IMR-90 (cell line): ENCODE measurements at regions not wholly inside any gene's neighbourhood (a gene's known extent, or its start where the extent isn't known, plus 50 kb on each side); places are given as distances from the start of the nearest gene placed in this dataset.
A peak's percentile ranks its signal among the peaks of the same experiment; 100 is the strongest.

Experiments used
- ATAC-seq: fragments of 200-7000 bp; cut with Tn5 transposase; 2 replicates; pipeline ENCODE4 v1.9.1; 2020; ENCODE audit warnings: low read depth, mild to moderate bottlenecking, moderate library complexity
- BruUV-seq: library from RNA; stranded (reverse); fragments of 400-500 nt; replicated peaks from 2 replicates; lab custom pipeline; 2021; lab: Mats Ljungman, UMichigan
- CTCF ChIA-PET: fragments of 300-600 bp; formaldehyde crosslinking; extraction: SDS; loops from one replicate; lab custom pipeline; 2021; ENCODE audit warnings: antibody characterized with exemption; lab: Yijun Ruan, JAX
- POLR2A ChIA-PET: fragments of 300-600 bp; sonication (Branson Sonifier 250); formaldehyde crosslinking; loops from one replicate; lab custom pipeline; 2022; ENCODE audit warnings: antibody characterized with exemption; ENCODE audit not compliant: unreplicated experiment; lab: Charles Lee
- DNase-seq: peaks from one replicate; pipeline ENCODE4 v3.0.0; 2013
- H2AFZ ChIP-seq: replicated peaks from 2 replicates; pipeline ENCODE3; 2013; ENCODE audit warnings: low read length, mild to moderate bottlenecking; ENCODE audit not compliant: poor library complexity
- H2AK5ac ChIP-seq: 2 replicates; pipeline ENCODE4 v1.6.1; 2013; ENCODE audit warnings: low read depth, low read length, inconsistent platforms
- H2AK9ac ChIP-seq: replicated peaks from 2 replicates; pipeline ENCODE3; 2013; ENCODE audit warnings: mild to moderate bottlenecking, low read depth, low read length, moderate library complexity; ENCODE audit not compliant: poor library complexity
- H2BK120ac ChIP-seq: 2 replicates; pipeline ENCODE4 v1.6.1; 2013; ENCODE audit warnings: low read depth, low read length, inconsistent platforms
- H2BK15ac ChIP-seq: 3 replicates; pipeline ENCODE4 v1.6.1; 2013; ENCODE audit warnings: low read depth, low read length, inconsistent platforms
- H2BK20ac ChIP-seq: 2 replicates; pipeline ENCODE4 v1.6.1; 2013; ENCODE audit warnings: low read depth, mild to moderate bottlenecking, inconsistent platforms, low read length, moderate library complexity
- H2BK5ac ChIP-seq: 2 replicates; pipeline ENCODE4 v1.6.1; 2013; ENCODE audit warnings: mild to moderate bottlenecking, low read depth, low read length, inconsistent platforms; ENCODE audit not compliant: poor library complexity, severe bottlenecking
- H3K14ac ChIP-seq: replicated peaks from 2 replicates; pipeline ENCODE4 v1.6.1; 2013; ENCODE audit warnings: low read depth, low read length, inconsistent platforms
- H3K18ac ChIP-seq: 2 replicates; pipeline ENCODE4 v1.6.1; 2013; ENCODE audit warnings: low read depth, low read length, control low read depth
- H3K23ac ChIP-seq: 2 replicates; pipeline ENCODE4 v1.6.1; 2013; ENCODE audit warnings: low read depth, low read length, inconsistent platforms
- H3K27ac ChIP-seq: 2 replicates; pipeline ENCODE4 v1.5.1; 2013; ENCODE audit warnings: mild to moderate bottlenecking, control low read depth, low read length; ENCODE audit not compliant: insufficient read depth
- H3K27me3 ChIP-seq: 2 replicates; pipeline ENCODE4 v1.6.1; 2013; ENCODE audit warnings: low read length; ENCODE audit not compliant: control insufficient read depth, insufficient read depth
- H3K36me3 ChIP-seq: 2 replicates; pipeline ENCODE4 v1.6.1; 2013; ENCODE audit warnings: low read length, mixed read lengths; ENCODE audit not compliant: control insufficient read depth, insufficient read depth
- H3K4ac ChIP-seq: 2 replicates; pipeline ENCODE4 v1.6.1; 2013; ENCODE audit warnings: low read depth, low read length, inconsistent platforms
- H3K4me1 ChIP-seq: 2 replicates; pipeline ENCODE4 v1.6.1; 2013; ENCODE audit warnings: low read length, mixed read lengths; ENCODE audit not compliant: control insufficient read depth, insufficient read depth
- H3K4me2 ChIP-seq: 2 replicates; pipeline ENCODE4 v1.6.1; 2013; ENCODE audit warnings: low read depth, mild to moderate bottlenecking, control low read depth, low read length, moderate library complexity
- H3K4me3 ChIP-seq: 2 replicates; pipeline ENCODE4 v1.5.1; 2013; ENCODE audit warnings: low read depth, mild to moderate bottlenecking, control low read depth, low read length, moderate library complexity; ENCODE audit not compliant: insufficient read depth
- H3K56ac ChIP-seq: 2 replicates; pipeline ENCODE4 v1.6.1; 2013; ENCODE audit warnings: low read length, inconsistent platforms; ENCODE audit not compliant: insufficient read depth; ENCODE audit errors: extremely low read depth
- H3K79me1 ChIP-seq, 2 experiments: 2 replicates each; pipeline ENCODE4 v1.6.1; 2013; ENCODE audit warnings: low read length in 2 of 2, inconsistent platforms in 1 of 2, low read depth in 1 of 2
- H3K9ac ChIP-seq: 2 replicates; pipeline ENCODE4 v1.6.1; 2013; ENCODE audit warnings: low read depth, low read length, control low read depth
- H3K9me1 ChIP-seq: 2 replicates; pipeline ENCODE4 v1.6.1; 2013; ENCODE audit warnings: low read length, inconsistent platforms; ENCODE audit not compliant: insufficient read depth
- H3K9me3 ChIP-seq: 2 replicates; pipeline ENCODE4 v1.6.1; 2013; ENCODE audit warnings: low read length; ENCODE audit not compliant: control insufficient read depth, insufficient read depth
- H4K20me1 ChIP-seq: 2 replicates; pipeline ENCODE4 v1.6.1; 2013; ENCODE audit warnings: low read length, inconsistent platforms; ENCODE audit not compliant: insufficient read depth
- H4K5ac ChIP-seq: 2 replicates; pipeline ENCODE4 v1.6.1; 2013; ENCODE audit warnings: mild to moderate bottlenecking, low read depth, low read length, control low read depth
- H4K8ac ChIP-seq, 2 experiments: 2 replicates each; pipeline ENCODE4 v1.6.1; 2013; ENCODE audit warnings: low read depth in 2 of 2, low read length in 2 of 2, control low read depth in 1 of 2, inconsistent platforms in 1 of 2
- H4K91ac ChIP-seq: 2 replicates; pipeline ENCODE4 v1.6.1; 2013; ENCODE audit warnings: low read depth, low read length, inconsistent platforms; ENCODE audit not compliant: insufficient read depth
- BHLHE40 ChIP-seq: fragments of 150-350 bp; IDR thresholded peaks from 2 replicates; pipeline ENCODE4 v1.6.1; 2016; ENCODE audit warnings: mild to moderate bottlenecking, low read depth, low read length
- CEBPB ChIP-seq: IDR thresholded peaks from 2 replicates; pipeline ENCODE4 v1.6.1; 2012; ENCODE audit warnings: low read depth, low read length, improper control_type of control experiment
- CHD1 ChIP-seq: IDR thresholded peaks from 2 replicates; pipeline ENCODE4 v1.6.1; 2012; ENCODE audit warnings: low read depth, low read length, improper control_type of control experiment
- MAFK ChIP-seq: IDR thresholded peaks from 2 replicates; pipeline ENCODE4 v1.6.1; 2012; ENCODE audit warnings: low read depth, low read length, improper control_type of control experiment
- MXI1 ChIP-seq: IDR thresholded peaks from 2 replicates; pipeline ENCODE4 v1.6.1; 2012; ENCODE audit warnings: low read depth, mild to moderate bottlenecking, low read length, moderate library complexity, borderline replicate concordance
- POLR2A ChIP-seq: IDR thresholded peaks from 2 replicates; pipeline ENCODE4 v1.6.1; 2012; ENCODE audit warnings: mild to moderate bottlenecking, low read depth, low read length
- RAD21 ChIP-seq: IDR thresholded peaks from 2 replicates; pipeline ENCODE4 v1.6.1; 2012; ENCODE audit warnings: low read length, improper control_type of control experiment
- RCOR1 ChIP-seq: IDR thresholded peaks from 2 replicates; pipeline ENCODE4 v1.6.1; 2012; ENCODE audit warnings: mild to moderate bottlenecking, low read length, improper control_type of control experiment; ENCODE audit not compliant: insufficient replicate concordance
- WGBS, 2 experiments: methylation state at CpG; one replicate each; pipeline versions ENCODE4 v1.1.5 to v1.1.7; 2013; ENCODE audit warnings: missing lambda C conversion rate in 2 of 2; ENCODE audit not compliant: insufficient read length in 1 of 2; ENCODE audit errors: extremely low coverage in 2 of 2; 5-methylcytosine and 5-hydroxymethylcytosine counted together
- dilution Hi-C: fragments of 300-500 bp; cut with HindIII; formaldehyde crosslinking; loops from one replicate; pipeline ENCODE4 v1.14.3; 2018; ENCODE audit warnings: low sequenced_read_pairs; ENCODE audit not compliant: unreplicated experiment
- in situ Hi-C: fragments of 300-500 bp; cut with MboI; formaldehyde crosslinking; loops from 3 replicates; pipeline ENCODE4 v1.14.3; 2019; ENCODE audit warnings: low sequenced_read_pairs, inconsistent platforms, mixed read lengths
- intact Hi-C: fragments of 100-400 bp; cut with micrococcal nuclease; formaldehyde crosslinking; loops from 2 replicates; pipeline ENCODE4 v1.10.0; 2022
- TF ChIP-seq, protein P1 (sequence below): conservative IDR thresholded peaks from 2 replicates; pipeline ENCODE4 v1.5.1; 2012; ENCODE audit warnings: mild to moderate bottlenecking, low read depth, low read length, improper control_type of control experiment

DNA sequence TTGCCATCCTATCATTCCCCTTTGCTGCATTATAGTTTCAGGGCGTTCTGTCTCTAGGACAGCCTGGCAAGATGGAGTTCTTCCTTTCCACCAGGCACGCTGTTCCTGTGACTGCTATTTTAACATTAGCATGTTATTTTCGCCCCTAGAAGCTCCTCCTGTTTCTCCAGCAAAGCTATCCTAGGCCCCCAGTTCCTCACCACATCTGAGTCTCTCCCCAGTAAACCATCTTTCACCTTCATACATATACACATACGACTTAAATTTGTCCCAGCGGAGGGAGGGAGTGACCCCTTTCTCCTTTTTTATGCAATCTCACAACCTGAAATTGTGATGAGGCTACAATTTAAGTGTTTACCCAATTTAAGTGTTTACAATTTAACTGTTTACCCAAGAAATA, 66.7 kb upstream of the FRMD6 start:
- POLR2A ChIA-PET = no interaction called here
- Histone ChIP-seq H2AK9ac (no peak overlapping the region), H3K36me3 (no peaks in the 10 kb centered on the region), H2BK15ac (no peak overlapping the region), H3K27ac (no peak overlapping the region), H3K79me1 (peaks cover 0 to 15% of the 10 kb centered on the region in 2 experiments; a peak in 2 of 4 replicates), H3K18ac (no peak overlapping the region; the same call in 1 of the 2 replicates), H3K9ac (no peak overlapping the region), H3K14ac (no peak overlapping the region), H2AFZ (no peak overlapping the region), H4K91ac (no peak overlapping the region), H3K4me3 (no peak overlapping the region), H4K5ac (no peak overlapping the region), H3K23ac (no peak overlapping the region), H2BK5ac (no peak overlapping the region), H3K9me3 (no peaks in the 10 kb centered on the region), H2BK20ac (no peak overlapping the region), H2AK5ac (no peak overlapping the region), H4K8ac (no peak overlapping the region), H2BK120ac (no peak overlapping the region), H3K56ac (no peak overlapping the region), H4K20me1 (no peaks in the 10 kb centered on the region), H3K27me3 (no peaks in the 10 kb centered on the region), H3K4me1 (peaks cover 9% of the 10 kb centered on the region), H3K9me1 (peaks cover 11% of the 10 kb centered on the region), H3K4ac (peak overlapping the region; percentile 24; the same call in 1 of the 2 replicates), H3K4me2 (no peak overlapping the region)
- dilution Hi-C loops = no loop called here
- CTCF ChIA-PET = interaction anchor here (0.9 kb wide), 1 partner anchor 36 kb away, joined by 3 read pairs; no protein-coding TSS in a partner anchor
- intact Hi-C loops = no loop called here
- TF ChIP-seq MXI1 (no peak), RCOR1 (no peak), BHLHE40 (no peak), RAD21 (no peak), POLR2A (no peak), MAFK (no peak), CEBPB (no peak), CHD1 (no peak)
- TF ChIP-seq, protein P1, sequence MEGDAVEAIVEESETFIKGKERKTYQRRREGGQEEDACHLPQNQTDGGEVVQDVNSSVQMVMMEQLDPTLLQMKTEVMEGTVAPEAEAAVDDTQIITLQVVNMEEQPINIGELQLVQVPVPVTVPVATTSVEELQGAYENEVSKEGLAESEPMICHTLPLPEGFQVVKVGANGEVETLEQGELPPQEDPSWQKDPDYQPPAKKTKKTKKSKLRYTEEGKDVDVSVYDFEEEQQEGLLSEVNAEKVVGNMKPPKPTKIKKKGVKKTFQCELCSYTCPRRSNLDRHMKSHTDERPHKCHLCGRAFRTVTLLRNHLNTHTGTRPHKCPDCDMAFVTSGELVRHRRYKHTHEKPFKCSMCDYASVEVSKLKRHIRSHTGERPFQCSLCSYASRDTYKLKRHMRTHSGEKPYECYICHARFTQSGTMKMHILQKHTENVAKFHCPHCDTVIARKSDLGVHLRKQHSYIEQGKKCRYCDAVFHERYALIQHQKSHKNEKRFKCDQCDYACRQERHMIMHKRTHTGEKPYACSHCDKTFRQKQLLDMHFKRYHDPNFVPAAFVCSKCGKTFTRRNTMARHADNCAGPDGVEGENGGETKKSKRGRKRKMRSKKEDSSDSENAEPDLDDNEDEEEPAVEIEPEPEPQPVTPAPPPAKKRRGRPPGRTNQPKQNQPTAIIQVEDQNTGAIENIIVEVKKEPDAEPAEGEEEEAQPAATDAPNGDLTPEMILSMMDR = no peak
- BruUV-seq = no TSS peak
- 82% methylated on average over 3 of the region's 5 CpGs; no CpG with 5 or more reads in 1 of the 2 experiments for WGBS, 2 experiments
- ATAC-seq (no peak), DNase-seq (no peak)
- in situ Hi-C loops = no loop called here
